Neuron (in vitro differentiated cells): ENCODE measurements at regions not wholly inside any gene's neighbourhood (a gene's known extent, or its start where the extent isn't known, plus 50 kb on each side); places are given as distances from the start of the nearest gene placed in this dataset.

Experiments used
- H2AFZ ChIP-seq: one replicate; pipeline ENCODE4 v1.6.1; 2013; ENCODE audit warnings: low read depth, mild to moderate bottlenecking, inconsistent platforms, low read length, moderate library complexity
- H3K27me3 ChIP-seq: one replicate; pipeline ENCODE4 v1.6.1; 2013; ENCODE audit warnings: low read length; ENCODE audit not compliant: insufficient read depth
- H3K36me3 ChIP-seq: one replicate; pipeline ENCODE4 v1.6.1; 2013; ENCODE audit warnings: low read length; ENCODE audit not compliant: insufficient read depth
- H3K4me1 ChIP-seq: one replicate; pipeline ENCODE4 v1.6.1; 2013; ENCODE audit warnings: low read length; ENCODE audit not compliant: insufficient read depth
- H3K4me3 ChIP-seq: 2 replicates; pipeline ENCODE4 v1.5.1; 2013; ENCODE audit warnings: mild to moderate bottlenecking, low read length, moderate library complexity
- H3K9me3 ChIP-seq: one replicate; pipeline ENCODE4 v1.6.1; 2013; ENCODE audit warnings: low read length

- Histone ChIP-seq H3K4me3 (no peak overlapping the region), H3K27me3 (no peaks in the 10 kb centered on the region), H3K36me3 (no peaks in the 10 kb centered on the region), H3K4me1 (peaks cover 6% of the 10 kb centered on the region), H2AFZ (no peak overlapping the region), H3K9me3 (peaks cover 2% of the 10 kb centered on the region)
Observed at GRCh38 chr7:25625306-25625992, 397.2 kb upstream of the NPVF start.

DNA sequence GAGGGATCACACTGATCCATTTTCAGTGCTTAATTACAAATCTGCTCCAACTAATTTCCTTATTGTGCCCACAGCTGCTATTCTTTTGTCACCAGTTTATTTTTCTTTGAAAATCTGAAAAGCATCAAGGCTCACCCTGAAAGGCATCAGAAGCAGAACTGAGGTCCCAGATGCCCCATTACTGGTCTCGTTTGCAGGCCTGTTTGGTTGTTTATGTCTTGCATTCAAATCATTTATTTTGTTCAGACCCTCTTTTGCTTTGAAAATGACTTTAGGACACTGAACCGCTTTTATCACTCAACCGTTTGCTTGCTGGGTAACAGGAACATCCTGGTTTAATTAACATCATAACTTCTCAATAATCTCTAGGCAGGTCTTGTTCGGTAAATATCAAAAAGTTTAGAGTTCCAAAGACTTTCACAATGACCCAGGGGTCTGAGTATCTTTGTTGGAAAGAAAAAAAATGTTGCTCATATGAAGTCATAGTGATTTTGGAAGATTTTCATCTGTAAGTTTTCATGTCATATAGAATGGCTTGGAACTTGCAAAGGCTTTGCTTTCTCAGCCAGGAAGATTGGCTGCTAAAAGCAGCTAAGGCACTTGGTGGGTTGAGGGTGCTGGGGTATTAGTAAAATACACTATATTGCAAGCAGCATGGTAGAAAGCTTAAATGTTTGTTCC, 398.3 kb upstream of the NPVF start:
- Histone ChIP-seq H3K36me3 (no peaks in the 10 kb centered on the region), H3K9me3 (no peaks in the 10 kb centered on the region), H2AFZ (no peak overlapping the region), H3K27me3 (no peaks in the 10 kb centered on the region), H3K4me1 (peaks cover 6% of the 10 kb centered on the region), H3K4me3 (no peak overlapping the region)

GRCh38 chr7:25628446-25628845, 400.2 kb upstream of the NPVF start:
- no peak overlapping the region for H2AFZ ChIP-seq
- H3K4me1 ChIP-seq: peaks cover 6% of the 10 kb centered on the region
- H3K27me3 ChIP-seq: no peaks in the 10 kb centered on the region
- H3K36me3 ChIP-seq: no peaks in the 10 kb centered on the region
- H3K4me3 ChIP-seq: no peak overlapping the region
- H3K9me3 ChIP-seq: no peaks in the 10 kb centered on the region

DNA sequence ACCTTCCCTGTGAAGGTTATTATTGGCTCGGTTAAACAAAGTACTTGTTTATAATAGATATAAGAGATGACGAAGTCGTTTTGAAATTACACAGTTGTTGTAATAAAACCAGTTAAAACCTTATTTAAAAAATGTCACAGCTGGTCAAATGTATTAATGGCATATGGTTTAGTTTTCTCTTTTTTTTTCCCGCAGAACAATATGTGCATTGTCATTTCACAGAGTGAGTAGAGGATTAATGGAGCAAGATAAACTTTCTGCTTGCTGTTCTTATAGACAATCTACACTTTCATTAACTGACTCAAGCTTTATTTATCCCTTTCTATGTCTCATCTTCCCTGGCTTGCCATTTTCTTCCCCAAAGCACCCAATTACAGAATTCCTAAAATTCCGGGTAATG, 404.3 kb upstream of the NPVF start:
- H3K36me3 ChIP-seq: no peaks in the 10 kb centered on the region
- H3K9me3 ChIP-seq: no peaks in the 10 kb centered on the region
- no peaks in the 10 kb centered on the region for H3K27me3 ChIP-seq
- no peak overlapping the region for H2AFZ ChIP-seq
- H3K4me1 ChIP-seq: peaks cover 6% of the 10 kb centered on the region
- H3K4me3 ChIP-seq: no peak overlapping the region

DNA sequence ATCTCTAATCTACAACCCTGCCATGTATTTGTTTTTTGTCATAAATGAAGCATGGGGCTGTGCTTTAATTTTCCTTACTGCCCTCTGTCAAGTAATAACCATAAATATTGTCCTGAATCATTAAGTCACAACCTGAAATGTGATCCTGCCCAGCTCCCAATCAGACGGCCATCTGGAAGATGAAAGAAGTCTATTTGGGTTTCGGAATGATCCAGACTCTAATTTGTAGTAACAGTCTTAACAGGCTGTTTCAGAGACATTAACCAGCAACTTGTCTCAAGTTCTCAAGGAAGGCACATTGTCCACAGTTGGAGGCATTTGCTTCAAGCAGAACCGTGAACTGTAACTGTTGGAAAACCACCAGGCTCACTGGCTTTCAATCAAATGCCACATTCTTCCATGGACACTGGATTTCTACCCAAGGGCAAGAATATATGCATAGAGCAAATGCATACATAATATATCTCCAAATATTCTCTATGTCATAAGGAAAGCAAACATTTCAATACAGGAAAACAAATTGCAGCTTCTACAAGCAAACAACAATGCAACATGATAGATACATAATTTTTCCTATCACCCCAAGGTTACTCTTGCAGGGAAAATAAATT, 405.2 kb upstream of the NPVF start:
- Histone ChIP-seq H3K27me3 (no peaks in the 10 kb centered on the region), H2AFZ (no peak overlapping the region), H3K4me3 (no peak overlapping the region), H3K36me3 (no peaks in the 10 kb centered on the region), H3K4me1 (peaks cover under 1% of the 10 kb centered on the region), H3K9me3 (no peaks in the 10 kb centered on the region)

- no peaks in the 10 kb centered on the region for H3K27me3 ChIP-seq
- H3K4me1 ChIP-seq: no peaks in the 10 kb centered on the region
- H3K36me3 ChIP-seq: no peaks in the 10 kb centered on the region
- no peak overlapping the region for H3K4me3 ChIP-seq
- no peaks in the 10 kb centered on the region for H3K9me3 ChIP-seq
- no peak overlapping the region for H2AFZ ChIP-seq
Observed at GRCh38 chr7:25636168-25636567, 407.9 kb upstream of the NPVF start.

GRCh38 chr7:25636871-25637283, 408.6 kb upstream of the NPVF start:
- Histone ChIP-seq H2AFZ (no peak overlapping the region), H3K4me1 (no peaks in the 10 kb centered on the region), H3K36me3 (no peaks in the 10 kb centered on the region), H3K27me3 (no peaks in the 10 kb centered on the region), H3K9me3 (no peaks in the 10 kb centered on the region), H3K4me3 (no peak overlapping the region)

GRCh38 chr7:25638068-25638467, 409.8 kb upstream of the NPVF start:
- Histone ChIP-seq H3K36me3 (no peaks in the 10 kb centered on the region), H3K4me3 (no peak overlapping the region), H3K4me1 (no peaks in the 10 kb centered on the region), H3K9me3 (no peaks in the 10 kb centered on the region), H2AFZ (no peak overlapping the region), H3K27me3 (no peaks in the 10 kb centered on the region)

- H3K27me3 ChIP-seq: no peaks in the 10 kb centered on the region
- no peak overlapping the region for H3K4me3 ChIP-seq
- H2AFZ ChIP-seq: no peak overlapping the region
Observed at GRCh38 chr7:25638590-25639244, 410.4 kb upstream of the NPVF start.

DNA sequence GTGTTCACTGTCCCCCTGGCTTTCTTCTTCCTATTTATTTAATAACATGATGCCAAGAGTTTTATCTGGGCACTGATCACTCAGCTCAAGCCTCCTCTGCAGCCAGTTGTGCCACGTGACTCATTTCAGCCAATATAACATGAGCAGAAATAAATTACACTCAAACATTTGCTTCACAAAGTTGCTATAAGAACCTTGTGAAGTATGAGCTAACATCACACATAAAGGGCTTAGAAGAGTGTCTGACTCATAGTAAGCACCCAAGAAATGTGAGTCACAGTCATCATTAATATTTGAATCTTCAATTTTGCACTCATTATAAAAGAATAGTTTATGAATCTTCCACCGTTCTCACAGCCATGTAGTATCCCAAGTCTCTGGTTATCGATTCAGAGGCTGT, 414.6 kb upstream of the NPVF start:
- Histone ChIP-seq H3K9me3 (no peaks in the 10 kb centered on the region), H2AFZ (no peak overlapping the region), H3K27me3 (no peaks in the 10 kb centered on the region), H3K4me3 (no peak overlapping the region), H3K4me1 (no peaks in the 10 kb centered on the region), H3K36me3 (no peaks in the 10 kb centered on the region)

More at GRCh38 chr7:25638590-25639244, 410.4 kb upstream of the NPVF start:
- no peaks in the 10 kb centered on the region for H3K36me3 ChIP-seq
- no peaks in the 10 kb centered on the region for H3K4me1 ChIP-seq
- H3K9me3 ChIP-seq: no peaks in the 10 kb centered on the region

GRCh38 chr7:25643286-25643685, 415.0 kb upstream of the NPVF start:
- Histone ChIP-seq H3K27me3 (no peaks in the 10 kb centered on the region), H3K4me1 (no peaks in the 10 kb centered on the region), H3K36me3 (no peaks in the 10 kb centered on the region), H3K4me3 (no peak overlapping the region), H3K9me3 (no peaks in the 10 kb centered on the region), H2AFZ (no peak overlapping the region)

DNA sequence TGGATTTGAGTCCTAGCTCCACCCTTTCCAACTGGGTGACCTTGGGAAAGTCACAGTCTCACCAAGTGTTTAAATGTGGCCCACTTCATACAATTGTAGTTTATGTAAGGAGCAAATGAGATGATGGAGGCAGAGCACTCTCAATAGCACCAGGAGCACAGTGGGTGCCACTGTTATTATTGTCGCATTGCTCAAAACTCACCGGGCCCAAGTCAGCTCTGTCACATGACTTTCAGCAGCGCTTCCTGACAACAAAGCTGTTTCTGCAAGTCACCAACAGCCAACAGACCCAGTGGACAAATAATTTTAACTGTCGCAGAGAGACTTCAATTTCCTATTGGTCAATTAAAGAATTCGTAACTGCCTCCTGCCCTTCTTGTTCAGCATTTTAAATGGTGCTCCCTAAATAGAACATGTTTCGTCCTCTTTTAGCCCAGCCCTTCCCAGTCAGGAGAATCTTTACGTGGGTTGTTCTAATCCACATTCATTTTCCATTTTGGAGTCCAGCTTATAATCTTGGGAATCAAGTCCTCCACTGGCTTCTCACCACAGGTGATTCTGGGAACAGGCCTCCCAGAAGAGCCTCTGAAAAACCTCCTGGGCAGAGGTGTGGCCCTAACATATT, 415.6 kb upstream of the NPVF start:
- Histone ChIP-seq H3K9me3 (no peaks in the 10 kb centered on the region), H3K27me3 (no peaks in the 10 kb centered on the region), H2AFZ (no peak overlapping the region), H3K4me1 (no peaks in the 10 kb centered on the region), H3K4me3 (no peak overlapping the region), H3K36me3 (no peaks in the 10 kb centered on the region)
